Kidney (tissue), 13 donors: ENCODE measurements at regions not wholly inside any gene's neighbourhood (a gene's known extent, or its start where the extent isn't known, plus 50 kb on each side); places are given as distances from the start of the nearest gene placed in this dataset.

ENCODE experiments used
- DNase-seq, 5 donors: peaks; one replicate each; pipeline ENCODE4 v3.0.0-alpha.2; 2013 to 2020
- FAIRE-seq: peaks from 2 replicates; lab custom pipeline; 2012; peaks lifted over from hg19 to GRCh38; lab: Jason Lieb, UNC
- H3K27ac ChIP-seq, 2 donors: one replicate each; pipeline ENCODE4 v1.7.0; 2013; ENCODE audit warnings: low read depth in 2 of 2, low read length in 2 of 2, inconsistent platforms in 1 of 2
- H3K27me3 ChIP-seq: one replicate; pipeline ENCODE4 v1.7.1; 2013; ENCODE audit warnings: low read length, inconsistent platforms; ENCODE audit not compliant: control insufficient read depth, insufficient read depth
- H3K36me3 ChIP-seq, 3 donors: one replicate each; pipeline versions ENCODE4 v1.7.0 to v1.7.1; 2013; ENCODE audit warnings: low read length in 3 of 3, control low read depth in 1 of 3, inconsistent platforms in 1 of 3; ENCODE audit not compliant: insufficient read depth in 3 of 3, control insufficient read depth in 2 of 3
- H3K4me1 ChIP-seq, 3 donors: one replicate each; pipeline versions ENCODE4 v1.7.0 to v1.7.1; 2013; ENCODE audit warnings: low read length in 3 of 3, inconsistent platforms in 1 of 3, low read depth in 1 of 3; ENCODE audit not compliant: control insufficient read depth in 2 of 3, insufficient read depth in 2 of 3
- H3K4me3 ChIP-seq, 3 donors: one replicate each; pipeline versions ENCODE4 v1.7.0 to v1.8.1; 2013; ENCODE audit warnings: low read length in 3 of 3, control low read depth in 1 of 3, inconsistent platforms in 1 of 3
- H3K9ac ChIP-seq, 3 donors: one replicate each; pipeline versions ENCODE4 v1.7.0 to v1.7.1; 2013; ENCODE audit warnings: low read length in 3 of 3, control low read depth in 1 of 3, inconsistent platforms in 1 of 3
- H3K9me3 ChIP-seq, 3 donors: one replicate each; pipeline versions ENCODE4 v1.7.0 to v1.7.1; 2013; ENCODE audit warnings: low read length in 3 of 3, control low read depth in 1 of 3, inconsistent platforms in 1 of 3; ENCODE audit not compliant: control insufficient read depth in 2 of 3, insufficient read depth in 1 of 3
- intact Hi-C: fragments of 100-400 bp; cut with DNase I; formaldehyde crosslinking; loops from one replicate; pipeline ENCODE4 v1.11.1; 2022
- TF ChIP-seq, protein P1 (sequence below): IDR thresholded peaks from 3 replicates; pipeline ENCODE4 v1.5.1; 2012; ENCODE audit warnings: mild to moderate bottlenecking, moderate library complexity, borderline replicate concordance; ENCODE audit not compliant: insufficient read depth; ENCODE audit errors: extremely low read depth
- donor health status: control.
- donor health status: control.
- donor health status: control.
- donor health status: control.
- donor health status: control.
- donor health status: DM: yes; HTN: yes; CAD: no.
- donor health status: Normal renal cell carcinoma (clear cell type).

DNA sequence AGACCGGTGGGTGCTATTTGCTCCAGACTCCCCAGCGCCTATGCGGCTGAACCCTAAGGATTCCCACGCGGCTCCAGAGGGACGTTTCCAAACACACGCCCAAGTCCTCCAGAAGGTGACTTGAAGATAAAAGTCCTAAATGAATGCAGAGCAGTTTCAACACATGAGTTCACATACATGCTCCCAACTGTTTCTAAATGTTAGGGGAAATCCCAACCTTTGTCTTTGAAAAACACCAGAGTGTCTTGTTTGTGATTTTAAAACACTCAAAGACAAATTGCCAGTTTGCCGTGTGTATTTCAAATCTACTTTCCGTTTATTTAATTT lies 252.9 kb upstream of the SFSWAP start:
- intact Hi-C loops = no loop called here
- H3K36me3 ChIP-seq = no peaks in the 10 kb centered on the region

GRCh38 chr12:131458931-131459772 lies 251.7 kb upstream of the SFSWAP start:
- TF ChIP-seq, protein P1, sequence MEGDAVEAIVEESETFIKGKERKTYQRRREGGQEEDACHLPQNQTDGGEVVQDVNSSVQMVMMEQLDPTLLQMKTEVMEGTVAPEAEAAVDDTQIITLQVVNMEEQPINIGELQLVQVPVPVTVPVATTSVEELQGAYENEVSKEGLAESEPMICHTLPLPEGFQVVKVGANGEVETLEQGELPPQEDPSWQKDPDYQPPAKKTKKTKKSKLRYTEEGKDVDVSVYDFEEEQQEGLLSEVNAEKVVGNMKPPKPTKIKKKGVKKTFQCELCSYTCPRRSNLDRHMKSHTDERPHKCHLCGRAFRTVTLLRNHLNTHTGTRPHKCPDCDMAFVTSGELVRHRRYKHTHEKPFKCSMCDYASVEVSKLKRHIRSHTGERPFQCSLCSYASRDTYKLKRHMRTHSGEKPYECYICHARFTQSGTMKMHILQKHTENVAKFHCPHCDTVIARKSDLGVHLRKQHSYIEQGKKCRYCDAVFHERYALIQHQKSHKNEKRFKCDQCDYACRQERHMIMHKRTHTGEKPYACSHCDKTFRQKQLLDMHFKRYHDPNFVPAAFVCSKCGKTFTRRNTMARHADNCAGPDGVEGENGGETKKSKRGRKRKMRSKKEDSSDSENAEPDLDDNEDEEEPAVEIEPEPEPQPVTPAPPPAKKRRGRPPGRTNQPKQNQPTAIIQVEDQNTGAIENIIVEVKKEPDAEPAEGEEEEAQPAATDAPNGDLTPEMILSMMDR = no peak
- FAIRE-seq = no peak
- DNase-seq = peak in 1 of 5 donors; percentile 4
- Histone ChIP-seq H3K9me3 (peaks cover 0 to 2% (median 0%) of the 10 kb centered on the region in 3 donors), H3K9ac (no peak overlapping the region), H3K4me3 (no peak overlapping the region), H3K36me3 (no peaks in the 10 kb centered on the region), H3K27ac (no peak overlapping the region), H3K27me3 (no peaks in the 10 kb centered on the region), H3K4me1 (no peaks in the 10 kb centered on the region)
- intact Hi-C loops = no loop called here

More for the DNA sequence above, 252.9 kb upstream of the SFSWAP start:
- FAIRE-seq = no peak
- DNase-seq = peak in 1 of 5 donors; percentile 5
- Histone ChIP-seq H3K27ac (no peak overlapping the region), H3K27me3 (no peaks in the 10 kb centered on the region), H3K4me3 (no peak overlapping the region), H3K4me1 (no peaks in the 10 kb centered on the region), H3K9ac (no peak overlapping the region), H3K9me3 (peaks cover 0 to 2% (median 0%) of the 10 kb centered on the region in 3 donors)
- TF ChIP-seq, protein P1 = no peak

DNA sequence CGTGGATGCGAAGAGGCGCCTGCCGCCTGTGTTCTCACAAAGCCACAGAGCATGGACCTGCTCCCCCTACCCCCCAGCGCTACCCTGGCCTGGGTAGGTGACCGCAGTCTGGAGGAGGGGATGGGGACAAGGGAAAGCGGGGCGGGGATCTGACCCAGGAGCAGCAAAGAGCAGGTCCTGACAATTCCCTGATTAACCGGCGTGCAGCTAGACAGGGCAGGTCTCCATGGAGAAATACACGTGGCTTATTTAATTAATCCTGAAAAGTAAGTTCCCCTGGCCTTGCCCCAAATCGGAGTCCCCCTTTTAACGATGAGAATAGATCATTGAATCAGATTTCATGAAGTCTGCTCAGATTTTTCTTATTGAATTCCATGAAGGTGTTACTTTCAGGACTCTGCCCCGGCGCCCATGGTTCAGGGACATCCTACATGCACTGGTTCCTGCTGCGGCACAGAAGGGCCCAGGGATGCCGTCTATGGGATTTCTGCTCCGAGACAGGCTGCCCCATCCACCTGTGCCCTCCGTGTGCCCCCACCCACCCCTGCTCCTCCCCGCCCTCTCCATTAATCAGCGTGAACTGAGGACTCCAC lies 251.0 kb upstream of the SFSWAP start:
- no peak for FAIRE-seq
- Histone ChIP-seq H3K4me3 (no peak overlapping the region), H3K27ac (no peak overlapping the region), H3K27me3 (no peaks in the 10 kb centered on the region), H3K9me3 (peaks cover 0 to 2% (median 0%) of the 10 kb centered on the region in 3 donors), H3K4me1 (no peaks in the 10 kb centered on the region), H3K9ac (no peak overlapping the region), H3K36me3 (no peaks in the 10 kb centered on the region)
- TF ChIP-seq, protein P1 = no peak
- peak in 1 of 5 donors; percentile 8 for DNase-seq
- intact Hi-C loops = no loop called here
